BLaER1 treated with 17β-estradiol and CSF1 and Interleukin-3, amounts not matched to agents 10 nM and 100 nM (cell line): ENCODE measurements at regions not wholly inside any gene's neighbourhood (a gene's known extent, or its start where the extent isn't known, plus 50 kb on each side); places are given as distances from the start of the nearest gene placed in this dataset.

Source experiments
- H3K27ac ChIP-seq, 11 experiments: shearing (Covaris generic); formaldehyde crosslinking; 2 replicates each; pipeline ENCODE4 v1.8.1; 2022
- H3K27me3 ChIP-seq, 11 experiments: shearing (Covaris generic); formaldehyde crosslinking; 2 replicates each; pipeline ENCODE4 v1.8.1; 2022
- H3K36me3 ChIP-seq, 11 experiments: shearing (Covaris generic); formaldehyde crosslinking; 2 replicates each; pipeline ENCODE4 v1.8.1; 2022
- H3K4me1 ChIP-seq, 10 experiments: shearing (Covaris generic); formaldehyde crosslinking; 2 replicates each; pipeline ENCODE4 v1.8.1; 2022
- H3K4me2 ChIP-seq, 11 experiments: shearing (Covaris generic); formaldehyde crosslinking; 2 replicates each; pipeline ENCODE4 v1.8.1; 2022
- H3K4me3 ChIP-seq, 10 experiments: shearing (Covaris generic); formaldehyde crosslinking; 2 replicates each; pipeline ENCODE4 v1.8.1; 2022
- H3K9ac ChIP-seq, 11 experiments: shearing (Covaris generic); formaldehyde crosslinking; 2 replicates each; pipeline ENCODE4 v1.8.1; 2022
- H3K9me3 ChIP-seq, 11 experiments: shearing (Covaris generic); formaldehyde crosslinking; replicated peaks in 1 of 11; 2 replicates each; pipeline ENCODE4 v1.8.1; 2022
- H4K20me1 ChIP-seq, 11 experiments: shearing (Covaris generic); formaldehyde crosslinking; 2 replicates each; pipeline ENCODE4 v1.8.1; 2022
- Cebpa-rat ChIP-seq, 11 experiments: shearing (Covaris generic); IDR thresholded peaks; 2 replicates each; pipeline ENCODE4 v1.8.1; 2022

DNA sequence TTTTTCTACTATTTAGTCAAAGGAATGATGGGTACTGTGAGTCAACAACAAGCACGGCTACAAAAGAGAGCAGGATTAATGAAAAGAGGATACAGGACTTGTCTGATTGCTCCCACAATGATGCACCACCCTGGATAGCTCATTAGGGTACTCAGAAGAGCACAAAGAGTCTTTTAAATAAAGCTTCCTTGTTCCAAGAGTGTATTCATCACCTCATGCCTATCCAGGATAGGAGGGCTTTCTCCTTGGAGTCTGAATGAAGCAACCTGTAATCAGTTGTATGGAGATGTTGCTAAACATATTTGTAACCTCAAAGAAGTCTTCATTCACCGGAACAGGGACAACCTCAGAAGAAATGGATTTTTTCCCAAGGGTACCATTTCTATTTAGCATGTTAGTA, 219.5 kb upstream of the TMEM161B start:
- no peak overlapping the region for H3K4me3 ChIP-seq
- no peaks in the 10 kb centered on the region for H3K9me3 ChIP-seq
- H3K27ac ChIP-seq: no peak overlapping the region
- no peak overlapping the region for H3K9ac ChIP-seq
- no peaks in the 10 kb centered on the region for H4K20me1 ChIP-seq
- TF ChIP-seq Cebpa-rat (IDR thresholded peaks at IDR 0.05): no peak
- no peak overlapping the region for H3K4me2 ChIP-seq
- H3K27me3 ChIP-seq: no peaks in the 10 kb centered on the region
- no peaks in the 10 kb centered on the region for H3K36me3 ChIP-seq
- H3K4me1 ChIP-seq: no peaks in the 10 kb centered on the region

- H3K9ac ChIP-seq: no peak overlapping the region
- H3K27me3 ChIP-seq: no peaks in the 10 kb centered on the region
- H3K27ac ChIP-seq: no peak overlapping the region
- H3K36me3 ChIP-seq: no peaks in the 10 kb centered on the region
- TF ChIP-seq Cebpa-rat (IDR thresholded peaks at IDR 0.05): no peak
- H3K4me3 ChIP-seq: no peak overlapping the region
- H3K4me2 ChIP-seq: no peak overlapping the region
- no peaks in the 10 kb centered on the region for H3K4me1 ChIP-seq
- H3K9me3 ChIP-seq: no peaks in the 10 kb centered on the region
- no peaks in the 10 kb centered on the region for H4K20me1 ChIP-seq
These were observed 218.4 kb upstream of the TMEM161B start for GRCh38 chr5:88487066-88487465.

GRCh38 chr5:88486431-88486830, 217.8 kb upstream of the TMEM161B start:
- H3K27me3 ChIP-seq: no peaks in the 10 kb centered on the region
- H3K36me3 ChIP-seq: no peaks in the 10 kb centered on the region
- H3K4me2 ChIP-seq: no peak overlapping the region
- TF ChIP-seq Cebpa-rat (IDR thresholded peaks at IDR 0.05): no peak
- H3K9ac ChIP-seq: no peak overlapping the region
- no peaks in the 10 kb centered on the region for H4K20me1 ChIP-seq
- H3K27ac ChIP-seq: no peak overlapping the region
- H3K4me3 ChIP-seq: no peak overlapping the region
- H3K4me1 ChIP-seq: no peaks in the 10 kb centered on the region
- no peaks in the 10 kb centered on the region for H3K9me3 ChIP-seq

DNA sequence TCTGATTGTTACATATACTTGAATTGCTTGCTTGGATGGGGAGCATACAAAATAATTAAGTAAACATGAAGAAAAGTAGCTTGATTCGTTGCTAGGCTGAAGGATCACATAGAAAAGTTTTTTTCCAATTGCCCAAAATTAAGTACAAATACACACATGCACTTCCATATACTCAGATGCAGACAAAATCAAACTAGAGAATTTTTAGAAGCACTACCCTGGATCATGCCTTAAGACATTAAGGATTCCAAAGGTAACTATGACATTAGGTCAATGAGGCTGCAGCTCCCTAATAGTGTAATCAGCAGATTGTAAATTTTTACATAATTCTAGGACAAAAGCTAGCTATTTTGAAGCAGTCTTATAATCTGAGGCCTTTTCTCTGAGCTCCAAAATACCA, 216.9 kb upstream of the TMEM161B start:
- Histone ChIP-seq H3K4me2 (no peak overlapping the region), H3K4me3 (no peak overlapping the region), H3K4me1 (no peaks in the 10 kb centered on the region), H3K9me3 (no peaks in the 10 kb centered on the region), H3K9ac (no peak overlapping the region), H3K27me3 (no peaks in the 10 kb centered on the region), H4K20me1 (no peaks in the 10 kb centered on the region), H3K27ac (no peak overlapping the region), H3K36me3 (no peaks in the 10 kb centered on the region)
- no peak for TF ChIP-seq Cebpa-rat (IDR thresholded peaks at IDR 0.05)

- no peak overlapping the region for H3K4me3 ChIP-seq
- no peak overlapping the region for H3K27ac ChIP-seq
- no peak overlapping the region for H3K4me2 ChIP-seq
- H3K4me1 ChIP-seq: no peaks in the 10 kb centered on the region
- no peaks in the 10 kb centered on the region for H4K20me1 ChIP-seq
- H3K27me3 ChIP-seq: no peaks in the 10 kb centered on the region
- no peaks in the 10 kb centered on the region for H3K36me3 ChIP-seq
- H3K9ac ChIP-seq: no peak overlapping the region
- H3K9me3 ChIP-seq: no peaks in the 10 kb centered on the region
- TF ChIP-seq Cebpa-rat (IDR thresholded peaks at IDR 0.05): no peak
These were observed 215.5 kb upstream of the TMEM161B start for GRCh38 chr5:88483964-88484672.

DNA sequence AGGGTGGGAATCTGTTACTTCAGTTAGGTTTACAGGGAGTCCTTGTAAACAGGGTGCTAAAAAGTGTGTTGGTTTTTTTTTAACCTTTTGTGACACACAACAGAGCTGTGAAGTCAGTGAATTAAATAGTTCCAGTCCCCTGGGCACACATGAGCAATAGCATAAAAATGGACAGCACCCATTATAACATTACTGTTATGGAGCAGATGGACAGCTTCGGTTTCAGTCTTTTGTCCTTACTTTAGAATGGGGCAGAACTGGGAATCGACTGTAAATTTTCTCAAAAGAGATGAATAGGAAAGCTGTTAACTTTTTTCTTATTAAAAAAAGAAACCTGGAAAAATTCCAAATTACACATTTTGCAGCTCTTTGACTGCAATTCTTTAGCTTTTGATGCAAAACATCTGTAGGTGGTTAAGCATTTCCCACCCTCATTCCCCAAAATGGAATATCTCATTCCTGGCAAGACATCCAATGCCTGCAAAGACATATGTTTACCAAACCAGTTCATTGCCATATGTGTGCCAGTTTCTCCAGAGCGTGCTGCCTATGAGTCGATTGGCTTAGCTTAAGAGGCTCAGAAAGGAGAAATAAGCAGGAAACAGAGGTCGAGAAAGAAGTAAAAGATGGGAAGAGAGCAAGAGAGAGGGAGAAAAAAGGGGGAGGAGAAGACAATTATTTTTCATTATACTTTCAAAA, 212.3 kb upstream of the TMEM161B start:
- H3K36me3 ChIP-seq: no peaks in the 10 kb centered on the region
- TF ChIP-seq Cebpa-rat (IDR thresholded peaks at IDR 0.05): no peak
- H3K4me3 ChIP-seq: no peak overlapping the region
- no peaks in the 10 kb centered on the region for H3K4me1 ChIP-seq
- H3K27ac ChIP-seq: no peak overlapping the region
- no peaks in the 10 kb centered on the region for H3K9me3 ChIP-seq
- no peak overlapping the region for H3K4me2 ChIP-seq
- H4K20me1 ChIP-seq: no peaks in the 10 kb centered on the region
- no peak overlapping the region for H3K9ac ChIP-seq
- H3K27me3 ChIP-seq: no peaks in the 10 kb centered on the region

DNA sequence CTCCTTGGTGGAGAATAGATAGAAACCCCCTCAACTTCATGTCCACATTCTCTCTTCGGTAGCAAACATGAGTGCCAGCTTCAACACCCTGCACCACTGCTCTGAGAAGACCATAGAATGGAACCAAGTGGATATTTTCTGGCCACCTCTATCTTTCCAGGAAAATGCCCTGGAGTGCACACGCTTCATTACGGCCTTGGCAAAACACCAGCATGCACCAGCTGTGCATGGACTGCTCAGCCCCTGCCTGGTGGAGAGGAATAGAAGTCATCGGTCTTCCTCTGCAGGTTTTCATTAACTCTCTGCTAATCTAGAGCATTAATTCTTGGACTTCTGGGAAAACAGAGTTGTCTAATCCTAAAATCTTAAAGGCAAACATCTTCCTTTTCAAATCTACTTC, 211.6 kb upstream of the TMEM161B start:
- Histone ChIP-seq H3K36me3 (no peaks in the 10 kb centered on the region), H3K4me2 (no peak overlapping the region), H3K4me1 (no peaks in the 10 kb centered on the region), H3K9me3 (no peaks in the 10 kb centered on the region), H4K20me1 (no peaks in the 10 kb centered on the region), H3K4me3 (no peak overlapping the region), H3K27me3 (no peaks in the 10 kb centered on the region), H3K9ac (no peak overlapping the region), H3K27ac (no peak overlapping the region)
- TF ChIP-seq Cebpa-rat (IDR thresholded peaks at IDR 0.05): no peak

DNA sequence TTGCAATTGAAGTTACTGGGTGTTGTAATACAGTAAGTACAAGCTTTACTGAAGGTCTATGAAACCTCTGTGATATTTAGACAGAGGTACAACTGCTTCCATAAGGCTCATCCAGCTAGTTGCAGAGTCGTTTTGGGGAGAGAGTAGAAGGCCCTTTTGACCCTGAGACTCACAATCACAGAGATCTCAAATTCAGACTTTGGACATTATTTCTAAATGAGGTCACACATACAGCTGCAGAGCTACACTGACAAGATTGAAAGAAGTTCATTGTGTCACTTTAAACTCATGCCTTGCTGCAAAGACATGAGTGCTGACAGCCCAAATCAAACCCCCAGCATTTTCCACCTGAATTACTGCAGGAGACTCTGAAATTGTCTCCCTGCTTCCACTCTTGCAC, 205.9 kb upstream of the TMEM161B start:
- no peaks in the 10 kb centered on the region for H3K27me3 ChIP-seq
- H3K4me3 ChIP-seq: no peak overlapping the region
- no peak for TF ChIP-seq Cebpa-rat (IDR thresholded peaks at IDR 0.05)
- H3K4me2 ChIP-seq: no peak overlapping the region
- no peaks in the 10 kb centered on the region for H3K9me3 ChIP-seq
- no peaks in the 10 kb centered on the region for H4K20me1 ChIP-seq
- no peaks in the 10 kb centered on the region for H3K36me3 ChIP-seq
- no peaks in the 10 kb centered on the region for H3K4me1 ChIP-seq
- no peak overlapping the region for H3K27ac ChIP-seq
- no peak overlapping the region for H3K9ac ChIP-seq

GRCh38 chr5:88470745-88471144, 202.1 kb upstream of the TMEM161B start:
- no peaks in the 10 kb centered on the region for H3K36me3 ChIP-seq
- no peaks in the 10 kb centered on the region for H4K20me1 ChIP-seq
- H3K9ac ChIP-seq: no peak overlapping the region
- H3K9me3 ChIP-seq: no peaks in the 10 kb centered on the region
- H3K4me1 ChIP-seq: no peaks in the 10 kb centered on the region
- no peak overlapping the region for H3K27ac ChIP-seq
- H3K27me3 ChIP-seq: no peaks in the 10 kb centered on the region
- H3K4me2 ChIP-seq: no peak overlapping the region
- no peak overlapping the region for H3K4me3 ChIP-seq
- no peak for TF ChIP-seq Cebpa-rat (IDR thresholded peaks at IDR 0.05)

- Histone ChIP-seq H3K4me3 (no peak overlapping the region), H3K27me3 (no peaks in the 10 kb centered on the region), H3K27ac (no peak overlapping the region), H3K9ac (no peak overlapping the region), H3K36me3 (no peaks in the 10 kb centered on the region), H4K20me1 (no peaks in the 10 kb centered on the region), H3K4me2 (no peak overlapping the region), H3K4me1 (no peaks in the 10 kb centered on the region), H3K9me3 (no peaks in the 10 kb centered on the region)
- TF ChIP-seq Cebpa-rat (IDR thresholded peaks at IDR 0.05): no peak
These were observed 191.3 kb upstream of the TMEM161B start for GRCh38 chr5:88459971-88460370.
